A204.1 (cell line): ENCODE measurements at regions not wholly inside any gene's neighbourhood (a gene's known extent, or its start where the extent isn't known, plus 50 kb on each side); places are given as distances from the start of the nearest gene placed in this dataset.

Experiments
- FAIRE-seq: peaks from 2 replicates; lab custom pipeline; 2012; peaks lifted over from hg19 to GRCh38; lab: Jason Lieb, UNC

GRCh38 chr18:78154444-78154843 is 825.2 kb upstream of the SALL3 start:
- FAIRE-seq: no peak

- FAIRE-seq: no peak
Observed at GRCh38 chr18:78154853-78155252, 824.8 kb upstream of the SALL3 start.

DNA sequence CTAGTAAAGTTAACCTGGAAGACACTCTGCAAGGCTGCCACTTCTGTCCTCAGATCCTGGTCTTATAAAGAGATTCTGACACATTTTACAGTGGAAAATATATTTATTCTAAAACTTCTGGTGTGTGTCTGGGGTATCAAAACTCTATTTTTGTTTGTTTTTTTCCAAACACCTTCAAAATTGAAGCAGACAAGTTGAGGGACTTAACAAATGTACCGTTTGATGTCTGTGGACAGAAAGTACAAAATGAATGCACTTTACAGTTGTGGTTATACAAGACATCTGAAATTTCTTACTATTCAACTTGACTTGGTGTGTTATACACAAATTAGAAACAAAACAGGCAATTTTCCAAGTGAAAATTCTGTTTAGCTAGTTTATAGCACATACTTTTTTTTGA is 823.2 kb upstream of the SALL3 start:
- FAIRE-seq: no peak

DNA sequence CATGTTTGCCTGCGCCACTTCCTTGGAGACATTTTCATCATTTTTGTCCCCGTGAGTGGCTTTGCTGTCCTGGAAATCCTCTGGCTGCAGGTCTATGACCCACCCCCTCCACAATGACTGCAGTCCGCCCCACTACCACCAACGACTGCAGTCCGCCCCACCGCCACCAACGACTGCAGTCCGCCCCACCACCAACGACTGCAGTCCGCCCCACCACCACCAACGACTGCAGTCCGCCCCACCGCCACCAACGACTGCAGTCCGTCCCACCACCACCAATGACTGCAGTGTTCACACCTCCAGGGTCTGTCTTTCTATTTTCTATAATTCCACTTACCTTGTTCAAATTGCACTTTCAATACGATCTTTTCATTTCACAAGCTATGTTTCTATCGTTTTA is 820.7 kb upstream of the SALL3 start:
- no peak for FAIRE-seq

- FAIRE-seq: no peak
Observed at GRCh38 chr18:78159397-78159796, 820.2 kb upstream of the SALL3 start.

GRCh38 chr18:78160961-78161656 is 818.5 kb upstream of the SALL3 start:
- no peak for FAIRE-seq

DNA sequence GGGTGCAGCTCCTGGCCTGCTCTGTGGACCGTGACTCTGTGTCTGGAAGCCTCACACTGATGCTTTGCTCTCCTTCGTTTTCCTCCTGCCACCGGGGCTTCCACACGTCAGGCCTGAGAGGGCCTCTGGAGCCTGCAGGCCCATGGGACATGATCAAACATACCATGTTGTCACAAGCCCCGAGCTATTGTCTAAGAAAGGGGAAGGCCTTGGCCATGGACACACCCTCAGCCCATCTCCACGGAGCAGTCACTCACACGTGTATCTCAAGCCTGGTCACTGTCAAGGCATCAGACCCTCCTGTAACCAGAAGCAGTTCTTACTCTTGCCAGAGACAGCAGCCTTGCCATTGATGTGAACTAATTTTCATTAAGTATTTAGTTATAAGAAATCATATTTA is 814.1 kb upstream of the SALL3 start:
- no peak for FAIRE-seq

GRCh38 chr18:78168526-78168925 is 811.1 kb upstream of the SALL3 start:
- FAIRE-seq: no peak

- no peak for FAIRE-seq
Observed at GRCh38 chr18:78169174-78169864, 810.3 kb upstream of the SALL3 start.

- FAIRE-seq: no peak
Observed at GRCh38 chr18:78171954-78172353, 807.7 kb upstream of the SALL3 start.

- no peak for FAIRE-seq
Observed at GRCh38 chr18:78174737-78175136, 804.9 kb upstream of the SALL3 start.

- FAIRE-seq: no peak
Observed at GRCh38 chr18:78178812-78179211, 800.8 kb upstream of the SALL3 start.

- FAIRE-seq: no peak
Observed at GRCh38 chr18:78180741-78181140, 798.9 kb upstream of the SALL3 start.

DNA sequence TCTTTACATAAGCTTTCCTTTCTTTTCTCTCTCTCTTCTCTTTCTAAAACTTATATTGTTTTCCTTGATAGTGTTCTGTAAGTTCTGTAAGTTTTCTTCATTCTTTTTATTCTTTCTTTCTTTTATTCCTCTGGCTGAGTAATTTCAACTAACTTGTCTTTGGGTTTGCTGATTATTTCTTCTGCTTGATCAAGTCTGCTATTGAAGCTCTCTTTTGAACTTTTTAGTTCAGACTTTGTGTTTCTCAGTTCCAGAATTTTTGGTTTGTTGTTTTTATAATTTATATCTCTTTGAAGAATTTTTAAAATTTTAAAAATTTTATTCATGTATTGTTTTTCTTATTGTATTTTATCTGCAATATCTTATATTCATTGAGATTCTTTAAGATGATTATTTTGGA is 795.8 kb upstream of the SALL3 start:
- peak; percentile 52 for FAIRE-seq

DNA sequence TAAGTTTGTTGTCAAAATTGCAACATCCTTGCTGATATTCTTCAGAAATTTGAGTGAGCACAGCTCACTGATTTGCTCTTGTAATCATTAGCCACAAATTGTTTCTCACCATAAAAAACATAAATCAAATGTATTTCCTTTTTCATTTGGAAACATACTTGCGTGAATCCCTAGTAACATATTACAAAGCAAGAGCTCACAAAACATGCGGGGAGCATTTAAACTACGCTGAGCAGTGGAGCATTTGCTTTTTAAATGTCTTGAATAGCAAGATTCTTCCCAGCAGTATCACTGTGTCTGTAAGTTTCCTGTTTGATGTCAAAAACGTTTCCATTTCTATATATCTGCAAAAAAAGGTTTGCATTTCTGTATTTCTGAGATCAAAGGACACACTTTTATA is 788.3 kb upstream of the SALL3 start:
- FAIRE-seq: no peak

DNA sequence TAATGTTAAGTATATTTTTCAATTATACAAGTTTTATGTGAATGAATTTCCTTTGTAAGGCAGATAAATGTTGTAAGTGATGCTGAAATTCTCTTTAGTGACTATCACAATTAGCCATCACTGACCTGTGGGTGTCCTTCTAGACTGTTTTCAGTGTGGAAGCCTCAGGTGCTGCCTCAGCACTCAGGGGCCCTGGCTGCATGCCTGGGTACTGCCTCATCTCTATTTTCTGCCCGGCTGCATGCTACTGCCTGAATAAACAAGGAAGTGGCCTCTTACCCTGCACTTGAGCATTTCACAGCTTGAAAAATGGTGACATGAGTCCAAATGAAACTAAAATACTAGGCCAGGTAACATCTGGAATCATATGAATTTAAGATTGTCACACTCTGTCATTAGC is 787.6 kb upstream of the SALL3 start:
- no peak for FAIRE-seq

DNA sequence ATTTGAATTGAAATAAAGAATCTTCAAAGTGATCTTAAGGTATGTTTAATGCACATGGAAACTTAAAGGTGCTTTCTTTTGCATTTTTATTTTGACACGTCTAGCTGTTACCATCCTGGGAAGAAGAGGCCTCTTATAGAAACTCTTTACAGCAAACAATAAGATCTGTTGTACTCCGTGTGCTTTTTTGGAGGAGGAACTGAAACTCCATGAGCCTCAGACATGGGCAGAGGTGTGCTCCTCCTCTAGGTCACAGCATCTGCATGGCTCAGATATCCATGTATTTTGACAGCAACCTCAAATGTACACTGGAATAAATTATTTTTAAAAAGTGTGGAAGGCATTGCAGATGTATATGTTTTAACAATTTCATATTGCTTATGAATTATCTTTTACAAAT is 783.3 kb upstream of the SALL3 start:
- FAIRE-seq: no peak

- no peak for FAIRE-seq
Observed at GRCh38 chr18:78199002-78199401, 780.6 kb upstream of the SALL3 start.

- FAIRE-seq: no peak
Observed at GRCh38 chr18:78199611-78200010, 780.0 kb upstream of the SALL3 start.

DNA sequence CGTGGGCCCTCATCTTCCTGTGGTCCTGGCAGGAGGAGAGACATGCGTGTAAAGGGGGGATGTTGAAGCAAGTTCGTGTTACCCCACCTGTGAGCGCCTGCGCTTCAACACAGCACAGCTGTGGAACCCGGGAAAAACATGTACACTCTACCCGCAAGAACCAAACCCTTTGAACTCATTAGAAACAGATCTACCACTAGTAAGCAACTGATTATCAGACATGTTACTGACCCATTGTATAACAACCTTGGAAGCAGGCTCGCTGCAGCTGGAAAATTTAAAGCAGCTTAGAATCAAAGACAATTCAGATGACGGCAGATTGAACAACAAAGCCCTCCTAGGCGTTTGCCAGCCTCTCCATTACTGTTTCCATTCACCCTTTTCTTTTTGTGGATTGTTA is 771.7 kb upstream of the SALL3 start:
- FAIRE-seq: no peak

DNA sequence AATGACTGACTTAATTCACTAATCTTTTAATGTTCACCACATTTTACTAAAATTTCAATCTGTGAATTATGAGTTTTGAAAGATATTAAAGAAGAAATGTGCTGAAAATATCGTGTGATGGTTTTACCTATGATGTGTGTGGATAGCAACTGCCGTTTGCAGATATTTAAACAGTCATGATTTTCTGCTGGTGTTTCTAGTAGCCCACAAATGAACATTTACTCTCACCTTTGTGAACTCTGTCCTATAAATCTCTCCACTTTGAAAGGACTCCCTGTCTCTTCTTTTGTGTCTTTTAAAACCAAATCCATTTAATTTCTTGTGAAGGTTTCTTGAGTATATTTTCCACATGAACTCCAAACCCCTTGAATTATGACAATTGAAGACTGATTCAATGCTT is 771.2 kb upstream of the SALL3 start:
- FAIRE-seq: no peak

DNA sequence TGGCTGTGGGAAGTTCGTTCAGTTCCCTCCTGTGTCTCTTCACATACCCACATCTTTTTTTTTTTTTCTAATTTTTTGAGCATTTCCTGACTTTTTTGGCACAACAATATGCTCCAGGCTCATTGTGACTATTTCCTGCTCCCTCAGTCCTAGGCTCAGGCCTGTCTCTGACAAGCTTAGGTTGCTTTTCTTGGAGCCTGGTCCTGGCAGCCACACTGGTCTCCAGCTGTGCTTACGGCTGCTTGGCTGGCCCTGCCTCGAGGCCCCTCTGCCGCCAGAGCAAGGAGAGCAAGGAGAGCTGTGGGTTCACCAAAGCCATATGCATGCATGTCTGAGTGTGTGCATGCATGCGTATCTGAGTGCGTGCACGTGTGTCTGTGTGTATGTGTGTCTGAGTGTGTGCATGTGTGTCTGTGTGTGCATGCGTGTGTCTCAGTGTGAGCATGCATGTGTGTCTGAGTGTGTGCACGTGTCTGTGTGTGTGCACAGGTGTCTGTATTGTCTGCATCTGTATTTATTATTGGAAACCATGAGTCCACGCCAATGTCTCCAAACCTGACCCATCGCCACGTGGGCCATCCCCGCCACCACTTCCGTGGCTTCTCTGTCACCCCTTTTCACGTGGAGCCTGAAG is 766.1 kb upstream of the SALL3 start:
- FAIRE-seq: no peak

DNA sequence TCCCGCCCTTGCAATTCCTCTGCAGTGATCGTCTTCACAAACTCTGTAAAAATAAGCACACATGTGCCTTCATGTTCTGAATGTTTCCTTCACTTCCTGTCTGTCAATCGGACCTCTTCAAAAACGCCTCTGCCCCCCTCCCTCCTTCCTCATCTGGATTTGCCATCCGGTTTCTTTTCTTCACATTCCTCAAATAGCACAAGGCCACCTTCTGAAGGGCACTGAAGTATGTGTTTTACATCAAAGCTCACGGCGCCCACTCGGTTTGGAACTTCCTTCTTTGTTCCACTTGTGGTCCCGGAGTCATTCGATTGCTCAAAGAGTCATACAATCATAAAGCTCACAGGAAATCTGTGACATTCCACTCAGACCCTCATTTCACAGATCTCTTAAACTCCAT is 758.1 kb upstream of the SALL3 start:
- no peak for FAIRE-seq

DNA sequence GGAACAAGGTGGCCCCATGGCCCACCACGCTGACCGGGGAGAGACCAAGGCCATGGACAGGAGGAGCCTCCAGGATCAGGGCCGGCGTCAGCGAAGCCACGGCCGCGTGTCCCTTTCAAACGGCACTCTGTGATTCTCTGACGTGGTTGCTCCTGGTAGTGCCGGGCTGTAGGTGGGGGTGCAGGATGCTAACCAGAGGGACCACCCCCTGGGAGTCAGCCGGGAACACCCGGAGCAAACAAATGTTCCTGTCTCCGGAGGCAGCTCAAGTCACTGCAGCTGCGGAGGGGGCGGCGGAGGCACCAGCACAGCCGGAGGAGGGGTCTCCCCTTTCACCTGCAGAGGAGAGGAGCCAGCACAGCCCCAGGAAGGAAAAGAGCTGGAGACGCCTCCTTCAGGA is 750.6 kb upstream of the SALL3 start:
- no peak for FAIRE-seq
